Thymus (tissue), 11 donors: ENCODE measurements at regions not wholly inside any gene's neighbourhood (a gene's known extent, or its start where the extent isn't known, plus 50 kb on each side); places are given as distances from the start of the nearest gene placed in this dataset.

Experiments
- DNase-seq, 9 donors: peaks; one replicate each; pipeline ENCODE4 v3.0.0-alpha.2; 2013; ENCODE audit warnings: low spot score in 9 of 9, low read depth in 6 of 9, missing footprints in 1 of 9
- H3K27ac ChIP-seq, 2 donors: one replicate each; pipeline ENCODE4 v1.5.1; 2013; ENCODE audit warnings: control low read depth in 1 of 2, low read depth in 1 of 2, low read length in 1 of 2, mild to moderate bottlenecking in 1 of 2, moderate library complexity in 1 of 2
- H3K27me3 ChIP-seq, 2 donors: one replicate each; pipeline ENCODE4 v1.5.1; 2013; ENCODE audit warnings: low read length in 1 of 2; ENCODE audit not compliant: control insufficient read depth in 2 of 2, insufficient read depth in 1 of 2
- H3K36me3 ChIP-seq, 2 donors: one replicate each; pipeline ENCODE4 v1.5.1; 2013; ENCODE audit warnings: low read length in 1 of 2, mild to moderate bottlenecking in 1 of 2, moderate library complexity in 1 of 2; ENCODE audit not compliant: control insufficient read depth in 2 of 2, insufficient read depth in 2 of 2
- H3K4me1 ChIP-seq, 2 donors: one replicate each; pipeline ENCODE4 v1.5.1; 2013; ENCODE audit warnings: low read length in 2 of 2; ENCODE audit not compliant: control insufficient read depth in 2 of 2, insufficient read depth in 2 of 2
- H3K4me3 ChIP-seq, 2 donors: one replicate each; pipeline ENCODE4 v1.5.1; 2013; ENCODE audit warnings: low read length in 2 of 2, control low read depth in 1 of 2, mild to moderate bottlenecking in 1 of 2
- H3K9me3 ChIP-seq, 2 donors: one replicate each; pipeline ENCODE4 v1.5.1; 2013; ENCODE audit warnings: low read length in 1 of 2, mild to moderate bottlenecking in 1 of 2; ENCODE audit not compliant: control insufficient read depth in 2 of 2, insufficient read depth in 1 of 2
- WGBS: extraction: QIAGEN DNeasy Blood & Tissue Kit; methylation state at CpG from one replicate; pipeline ENCODE4 v1.1.7; 2013; 5-methylcytosine and 5-hydroxymethylcytosine counted together
- donor health status: healthy.

DNA sequence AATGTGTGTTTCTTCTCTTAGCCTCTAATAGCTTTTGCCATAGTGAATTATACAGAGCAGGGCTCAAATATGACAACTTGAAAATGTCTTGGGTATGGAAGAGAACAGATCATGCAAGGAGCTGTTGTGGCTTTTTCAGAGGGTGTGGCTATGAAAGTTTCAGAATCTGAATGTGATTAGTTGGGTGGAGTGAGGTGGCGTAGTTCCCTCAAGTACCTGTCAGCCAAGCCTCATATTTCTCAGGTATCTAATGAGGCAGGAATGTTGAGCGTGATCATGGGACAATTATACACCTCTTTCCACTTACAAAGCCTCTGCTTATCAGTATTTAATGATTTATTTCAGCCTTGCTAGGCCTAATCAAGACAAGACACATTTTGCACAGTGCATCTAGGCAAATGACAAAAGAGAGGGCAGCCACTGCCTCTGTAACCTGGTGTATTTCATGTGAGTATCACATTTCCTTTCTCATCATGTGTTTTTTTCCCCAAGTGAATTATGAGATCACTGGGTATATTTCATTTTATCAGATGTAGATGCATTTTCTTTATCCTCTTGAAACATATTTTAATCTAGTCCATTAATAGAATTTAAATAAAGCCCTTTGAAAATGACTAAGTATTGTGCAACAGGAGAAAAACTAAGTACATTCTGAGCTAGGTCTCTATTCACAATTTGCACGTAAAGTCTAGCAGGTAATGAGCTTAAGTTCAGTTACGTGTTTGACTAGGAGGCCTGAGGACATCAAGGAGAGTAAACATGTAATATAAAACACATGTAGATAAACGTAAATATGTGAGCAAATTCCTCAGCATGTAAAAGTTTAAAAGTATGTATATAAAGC is 644.4 kb upstream of the IGFBP3 start:
- no peak overlapping the region for H3K4me3 ChIP-seq
- no peaks in the 10 kb centered on the region for H3K4me1 ChIP-seq
- H3K9me3 ChIP-seq, result no peaks in the 10 kb centered on the region
- H3K36me3 ChIP-seq, result no peaks in the 10 kb centered on the region
- WGBS, result 95% methylated on average over 5 of the region's 5 CpGs
- no peaks in the 10 kb centered on the region for H3K27me3 ChIP-seq
- H3K27ac ChIP-seq, result no peak overlapping the region
- DNase-seq, result no peak

DNA sequence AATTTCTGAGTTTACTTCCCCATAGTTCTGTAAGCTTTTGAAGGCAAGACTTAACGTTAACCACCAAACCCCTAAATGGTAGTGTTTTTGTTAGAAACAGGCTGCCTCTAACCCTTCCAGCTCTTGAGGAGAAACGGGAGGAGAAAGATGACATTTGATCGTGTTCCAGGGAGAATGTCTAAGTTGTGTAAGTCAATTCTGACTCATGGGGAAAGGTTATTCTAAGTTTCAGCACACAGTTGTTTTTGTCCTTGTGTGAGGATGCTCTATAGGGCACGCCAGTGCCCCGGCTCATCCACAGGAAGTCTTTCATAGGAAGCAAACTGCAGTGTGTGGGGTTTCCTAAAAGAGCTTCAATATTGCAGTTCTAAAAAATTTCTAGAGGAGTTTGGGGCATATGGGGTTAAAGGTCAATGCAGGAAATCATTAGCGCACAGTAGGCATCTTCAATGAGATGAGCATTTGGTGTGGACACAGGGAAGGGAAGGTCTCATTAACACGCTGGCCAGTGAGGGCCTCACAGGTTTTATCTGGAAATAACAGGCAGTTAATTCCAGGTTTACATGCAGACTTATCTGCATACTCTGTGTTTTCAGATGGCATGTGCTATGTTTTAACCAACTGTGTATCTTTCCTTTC is 638.2 kb upstream of the IGFBP3 start:
- WGBS, result 90% methylated on average over 7 of the region's 7 CpGs
- DNase-seq, result no peak
- H3K27ac ChIP-seq, result no peak overlapping the region
- no peak overlapping the region for H3K4me3 ChIP-seq
- H3K4me1 ChIP-seq, result no peaks in the 10 kb centered on the region
- H3K9me3 ChIP-seq, result peaks cover 0 to 3% of the 10 kb centered on the region in 2 donors
- no peaks in the 10 kb centered on the region for H3K27me3 ChIP-seq
- H3K36me3 ChIP-seq, result no peaks in the 10 kb centered on the region

DNA sequence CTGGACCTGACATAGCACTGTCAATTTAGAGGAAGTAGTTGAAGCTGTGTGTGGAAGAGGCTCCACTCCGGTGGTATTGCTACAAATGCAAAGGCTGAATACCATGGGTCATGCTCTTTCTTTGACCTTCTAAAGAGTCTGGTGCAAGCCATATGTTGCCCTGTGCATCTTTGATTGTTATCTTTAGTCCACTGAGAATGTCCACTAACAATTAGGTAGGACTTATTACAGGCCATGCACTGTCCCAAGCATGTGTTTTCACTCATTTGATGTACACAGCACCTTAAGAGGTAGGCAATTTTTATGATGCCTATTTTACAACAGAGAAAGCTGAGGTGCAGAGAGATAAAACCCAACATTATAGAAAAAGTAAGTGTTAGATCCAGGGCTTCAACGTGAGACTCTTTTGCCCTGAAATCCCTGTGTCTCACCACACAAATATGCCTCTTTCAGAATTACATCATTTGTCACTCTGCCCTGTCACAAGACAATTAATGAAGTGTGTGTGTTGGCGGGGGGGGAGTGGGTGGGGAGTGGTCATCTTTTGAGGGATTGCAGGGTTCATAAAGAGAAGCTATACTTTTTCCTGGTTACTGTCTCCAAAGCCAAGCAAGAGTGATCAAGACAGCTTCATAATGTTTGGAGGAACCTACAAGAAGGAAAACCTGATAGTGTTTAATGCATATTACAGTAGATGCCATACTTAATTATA is 637.6 kb upstream of the IGFBP3 start:
- no peak overlapping the region for H3K4me3 ChIP-seq
- WGBS, result 89% methylated on average over 3 of the region's 3 CpGs
- no peaks in the 10 kb centered on the region for H3K27me3 ChIP-seq
- H3K36me3 ChIP-seq, result no peaks in the 10 kb centered on the region
- no peak for DNase-seq
- H3K4me1 ChIP-seq, result no peaks in the 10 kb centered on the region
- H3K27ac ChIP-seq, result no peak overlapping the region
- peaks cover 0 to 3% of the 10 kb centered on the region in 2 donors for H3K9me3 ChIP-seq

DNA sequence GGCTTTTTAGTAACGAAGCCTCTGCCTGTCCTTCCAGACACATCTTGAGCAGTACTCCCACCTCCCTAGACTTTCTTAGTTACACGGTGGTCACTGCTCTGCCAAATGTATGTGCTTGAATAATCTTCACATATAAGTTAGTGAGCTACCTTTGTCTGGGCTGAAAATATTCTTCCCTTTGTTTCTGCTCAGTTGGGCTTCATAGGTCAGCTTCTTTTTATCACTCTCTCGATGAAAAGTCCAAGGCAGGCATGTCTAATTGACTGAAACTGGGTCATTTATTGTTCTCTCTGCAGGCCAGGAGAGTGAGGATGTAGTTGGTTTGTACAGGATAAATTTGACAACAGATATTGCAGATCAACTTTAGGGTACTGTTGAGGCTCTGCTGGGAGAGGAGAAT is 636.7 kb upstream of the IGFBP3 start:
- no peaks in the 10 kb centered on the region for H3K27me3 ChIP-seq
- WGBS, result 78% methylated on average over 3 of the region's 3 CpGs
- no peak overlapping the region for H3K27ac ChIP-seq

DNA sequence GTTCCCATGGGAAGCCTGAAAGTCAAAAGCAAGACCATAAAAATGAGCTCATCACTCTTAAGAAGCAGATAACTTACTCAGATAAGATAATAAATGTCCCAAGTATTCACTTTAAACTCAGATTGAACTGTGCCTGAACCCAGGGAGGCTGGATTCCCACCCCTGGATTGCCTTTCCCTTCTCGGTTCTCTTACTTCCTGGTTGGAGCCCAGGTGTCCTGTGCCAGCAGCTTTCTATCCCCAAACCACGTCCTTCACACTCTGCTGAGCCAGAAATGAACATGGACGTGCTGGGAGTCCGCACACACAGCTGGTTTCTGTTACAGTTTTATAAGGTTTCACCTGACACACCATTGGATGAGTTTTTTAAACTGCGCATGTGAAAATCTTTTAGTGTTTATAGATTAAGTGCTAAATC is 636.2 kb upstream of the IGFBP3 start:
- Histone ChIP-seq H3K9me3 (peaks cover 0 to 3% of the 10 kb centered on the region in 2 donors), H3K4me1 (no peaks in the 10 kb centered on the region), H3K4me3 (no peak overlapping the region), H3K36me3 (no peaks in the 10 kb centered on the region), H3K27ac (no peak overlapping the region), H3K27me3 (no peaks in the 10 kb centered on the region)
- WGBS, result 72% methylated on average over 5 of the region's 5 CpGs
- no peak for DNase-seq

More for the DNA sequence above, 636.7 kb upstream of the IGFBP3 start:
- H3K4me3 ChIP-seq, result no peak overlapping the region
- H3K4me1 ChIP-seq, result no peaks in the 10 kb centered on the region
- no peaks in the 10 kb centered on the region for H3K36me3 ChIP-seq
- no peak for DNase-seq
- H3K9me3 ChIP-seq, result peaks cover 0 to 3% of the 10 kb centered on the region in 2 donors

DNA sequence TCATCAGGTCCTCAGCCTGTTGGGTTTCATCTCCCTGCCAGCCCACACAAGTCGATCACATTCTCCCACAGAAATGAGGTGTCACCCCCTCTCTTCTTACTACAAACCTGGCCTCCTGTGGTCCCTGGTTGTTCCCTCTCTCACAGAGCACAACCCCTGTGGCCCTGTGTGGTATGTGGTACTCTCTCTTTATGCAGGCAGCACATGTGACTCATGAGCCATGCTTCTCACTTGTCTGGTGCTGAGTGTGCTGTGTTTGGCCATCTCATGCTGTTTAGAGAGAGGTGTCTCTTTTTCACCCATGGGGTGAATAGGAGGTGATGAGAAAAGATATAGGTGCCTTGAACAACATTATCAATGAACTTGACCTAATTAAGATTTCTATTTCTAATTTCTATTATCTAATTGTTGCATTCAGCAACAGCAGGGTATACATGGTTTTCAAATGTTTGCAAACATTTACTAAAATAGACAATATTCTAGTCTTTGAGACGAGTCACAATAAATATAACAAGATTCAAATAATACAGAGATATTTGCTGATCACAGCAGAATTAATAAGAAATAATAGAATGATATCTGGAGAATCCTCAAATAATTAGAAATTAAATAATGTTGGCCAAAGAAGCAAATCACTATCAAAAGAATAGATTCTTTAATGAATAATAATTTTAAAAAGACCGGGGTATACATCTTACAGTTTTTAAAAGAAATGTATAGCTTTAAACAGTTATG is 633.8 kb upstream of the IGFBP3 start:
- no peaks in the 10 kb centered on the region for H3K36me3 ChIP-seq
- no peaks in the 10 kb centered on the region for H3K4me1 ChIP-seq
- peaks cover 0 to 3% of the 10 kb centered on the region in 2 donors for H3K9me3 ChIP-seq
- H3K4me3 ChIP-seq, result no peak overlapping the region
- no peak overlapping the region for H3K27ac ChIP-seq
- H3K27me3 ChIP-seq, result no peaks in the 10 kb centered on the region
- 91% methylated on average over 3 of the region's 3 CpGs for WGBS
- DNase-seq, result no peak

DNA sequence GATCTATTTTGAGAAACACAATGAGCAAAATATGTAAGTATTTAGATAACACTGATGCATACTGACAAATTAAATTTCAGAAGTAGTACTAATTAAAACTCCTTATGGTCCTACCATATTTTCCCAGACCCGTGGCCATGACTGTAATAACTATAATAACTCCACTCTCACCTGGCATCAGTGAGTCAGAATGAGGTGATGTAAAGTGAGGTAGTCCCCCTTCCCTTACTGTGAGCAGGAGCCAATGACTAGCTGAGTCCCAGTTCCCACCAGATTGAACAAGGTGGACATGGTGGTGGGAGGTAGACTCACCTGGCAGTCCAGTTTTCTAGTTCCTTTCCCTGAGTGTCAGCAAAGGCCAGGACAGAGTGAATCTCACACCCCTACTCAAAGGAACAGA is 630.5 kb upstream of the IGFBP3 start:
- no peak for DNase-seq
- 83% methylated on average over 1 of the region's 1 CpG for WGBS
- no peak overlapping the region for H3K27ac ChIP-seq
- H3K4me3 ChIP-seq, result no peak overlapping the region
- no peaks in the 10 kb centered on the region for H3K27me3 ChIP-seq
- no peaks in the 10 kb centered on the region for H3K36me3 ChIP-seq
- H3K9me3 ChIP-seq, result peaks cover 0 to 3% of the 10 kb centered on the region in 2 donors
- no peaks in the 10 kb centered on the region for H3K4me1 ChIP-seq

DNA sequence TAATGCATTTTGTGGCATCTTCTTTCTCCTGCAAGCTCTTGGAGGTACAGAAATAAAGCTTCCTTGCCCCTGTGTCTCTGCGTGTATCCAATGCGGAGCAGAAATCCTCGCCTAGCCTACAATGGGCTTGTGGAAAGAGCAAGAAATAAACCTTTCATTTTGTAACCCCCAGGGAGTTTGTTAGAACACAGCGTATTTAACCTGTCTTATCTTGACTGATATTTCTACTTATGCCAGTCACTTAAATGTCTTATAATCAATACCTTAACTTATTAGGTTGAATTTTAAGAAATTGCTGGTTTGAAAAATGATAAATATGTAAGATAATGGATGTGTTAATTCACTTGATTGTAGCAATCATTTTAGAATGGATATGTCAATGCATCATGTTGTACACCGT is 629.8 kb upstream of the IGFBP3 start:
- H3K27me3 ChIP-seq, result no peaks in the 10 kb centered on the region
- 94% methylated on average over 5 of the region's 5 CpGs for WGBS
- H3K36me3 ChIP-seq, result no peaks in the 10 kb centered on the region
- DNase-seq, result no peak
- no peaks in the 10 kb centered on the region for H3K4me1 ChIP-seq
- no peak overlapping the region for H3K4me3 ChIP-seq
- H3K9me3 ChIP-seq, result peaks cover 0 to 3% of the 10 kb centered on the region in 2 donors
- no peak overlapping the region for H3K27ac ChIP-seq
